HG03342 (cell line): ENCODE measurements at regions not wholly inside any gene's neighbourhood (a gene's known extent, or its start where the extent isn't known, plus 50 kb on each side); places are given as distances from the start of the nearest gene placed in this dataset.
"Not testable (repeated sequence)": the region's sequence is repeated elsewhere in the genome, so short reads cannot be mapped to it uniquely, and the experiment has no call there.

Experiments
- ATAC-seq: cut with Tn5 transposase; IDR thresholded peaks from one replicate; pipeline ENCODE4 v1.9.1; 2021; ENCODE audit warnings: mild to moderate bottlenecking, moderate library complexity; ENCODE audit not compliant: unreplicated experiment

- no peak for ATAC-seq
Observed at GRCh38 chr4:106603471-106603870, 234.9 kb upstream of the GIMD1 start.

- no peak for ATAC-seq
Observed at GRCh38 chr4:106602711-106603110, 234.1 kb upstream of the GIMD1 start.

GRCh38 chr4:106601519-106601918 lies 232.9 kb upstream of the GIMD1 start:
- ATAC-seq = no peak

- ATAC-seq = no peak
Observed at GRCh38 chr4:106595906-106596305, 227.3 kb upstream of the GIMD1 start.

DNA sequence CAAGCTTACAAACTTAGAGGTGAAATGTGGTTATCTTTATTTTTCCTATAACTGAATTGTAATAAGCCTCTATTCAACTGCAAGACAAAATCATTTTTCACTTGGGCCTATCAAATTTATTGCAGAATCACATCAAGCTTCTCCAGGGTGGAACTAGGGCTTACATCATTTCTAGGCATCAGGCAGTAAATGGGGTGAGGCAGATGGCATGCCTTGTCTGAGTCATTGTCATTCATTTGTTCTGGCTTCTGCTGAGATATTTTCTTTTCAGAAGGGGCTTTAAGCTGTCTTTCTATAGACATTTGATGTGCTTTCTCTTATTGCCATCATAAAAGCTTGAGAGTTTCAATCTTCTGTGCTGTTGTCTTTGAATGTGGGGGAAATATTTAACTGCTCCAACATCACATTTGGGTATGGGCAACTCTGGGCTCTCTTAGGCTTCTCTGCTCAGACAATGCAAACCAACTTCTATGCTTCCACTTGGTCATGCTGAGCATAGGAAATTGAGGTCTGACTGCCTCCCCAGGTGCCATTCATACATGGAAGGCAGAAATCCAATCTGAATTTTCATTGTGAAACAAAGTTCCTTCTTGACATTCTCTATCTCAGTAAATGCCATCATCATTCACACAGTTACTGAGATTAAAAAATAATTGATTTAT lies 225.8 kb upstream of the GIMD1 start:
- ATAC-seq = no peak

DNA sequence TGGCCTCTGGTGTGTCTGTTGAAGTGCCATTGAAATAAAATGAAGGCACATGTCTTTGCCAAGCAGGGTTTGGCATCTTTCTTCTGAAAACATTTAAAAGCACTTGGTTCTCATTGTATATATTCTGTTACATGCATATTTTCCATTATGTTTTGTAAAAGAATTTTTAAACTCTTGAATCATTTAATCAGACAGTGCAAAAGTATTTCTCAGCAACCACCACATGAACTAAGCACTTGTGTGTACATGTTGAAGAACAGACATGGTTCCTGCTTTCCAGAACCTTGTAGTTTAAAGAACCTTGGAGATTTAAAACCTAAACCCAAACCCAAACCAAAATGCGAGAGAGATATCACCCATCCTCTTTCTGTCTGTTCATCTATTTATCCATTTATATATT lies 220.3 kb upstream of the GIMD1 start:
- ATAC-seq = no peak

- ATAC-seq = no peak
Observed at GRCh38 chr4:106587558-106587957, 219.0 kb upstream of the GIMD1 start.

DNA sequence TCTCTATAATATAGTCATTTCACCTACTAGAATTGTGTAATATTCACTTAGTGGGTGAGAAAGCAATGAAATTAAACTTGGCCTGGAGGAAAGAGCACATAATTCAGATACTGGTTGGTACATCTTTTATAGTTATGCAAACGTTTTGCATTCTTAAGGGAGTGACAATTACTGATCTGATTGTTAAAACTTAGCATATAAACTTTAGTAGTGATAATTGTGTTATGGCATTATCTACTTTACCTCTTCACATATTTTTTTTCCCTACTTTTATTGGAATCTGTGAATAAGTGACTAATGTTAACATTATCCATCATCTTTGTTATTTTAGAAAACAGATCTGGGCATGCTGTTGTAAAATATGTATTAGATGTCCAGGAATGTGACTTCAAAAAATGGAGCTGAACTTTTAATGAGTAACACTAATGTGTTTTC lies 217.4 kb upstream of the GIMD1 start:
- ATAC-seq = no peak

DNA sequence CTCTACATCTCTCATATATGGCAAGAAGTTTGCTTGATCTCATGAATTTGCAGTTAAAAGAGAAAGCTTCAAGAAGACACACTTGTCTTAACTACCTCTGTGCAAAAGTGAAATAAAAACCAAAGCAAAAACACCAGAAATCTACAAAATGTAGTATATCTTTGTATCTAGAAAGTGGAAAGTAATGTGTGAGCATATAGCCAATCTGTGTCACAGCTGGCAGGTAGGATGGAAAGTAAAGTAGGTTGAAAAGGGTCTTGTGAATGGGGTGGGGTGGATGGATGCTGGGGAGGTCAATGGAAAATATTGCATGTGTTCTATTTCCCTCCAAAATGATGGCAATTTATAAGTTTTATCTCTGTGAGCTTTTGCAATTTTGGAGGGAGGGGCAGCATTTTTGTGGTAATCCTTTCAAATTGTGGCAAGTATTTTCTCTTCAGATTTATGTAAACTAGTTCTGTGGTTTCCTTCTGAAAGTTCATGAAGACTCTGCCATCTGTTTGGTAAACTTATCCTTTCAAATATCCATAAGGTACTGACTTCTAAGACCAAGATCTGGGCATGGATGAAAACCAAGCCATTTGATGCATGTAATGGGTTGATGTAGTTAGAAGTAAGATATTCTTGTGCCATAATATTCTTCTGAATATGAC lies 215.9 kb upstream of the GIMD1 start:
- no peak for ATAC-seq

- ATAC-seq = no peak
Observed at GRCh38 chr4:106583567-106583966, 215.0 kb upstream of the GIMD1 start.

GRCh38 chr4:106583108-106583507 lies 214.5 kb upstream of the GIMD1 start:
- ATAC-seq = no peak

DNA sequence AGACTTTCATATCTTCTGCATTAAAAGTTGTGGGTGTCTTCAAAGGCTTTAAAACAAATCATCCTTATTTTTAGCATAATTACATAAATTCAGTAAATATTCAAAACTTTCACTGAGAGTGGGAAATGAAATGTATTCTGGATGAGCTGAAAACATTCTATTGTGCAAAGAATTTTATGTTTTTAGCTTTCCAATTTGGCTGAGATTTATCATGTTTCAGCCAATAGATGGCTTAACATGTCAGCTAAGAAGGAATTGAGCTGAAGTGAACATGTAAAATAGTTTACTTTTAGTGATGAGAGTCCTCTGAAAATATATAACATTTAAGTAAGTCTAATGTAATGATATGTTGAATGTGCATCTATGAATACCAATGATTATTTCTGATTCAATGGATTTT lies 213.5 kb upstream of the GIMD1 start:
- no peak for ATAC-seq

GRCh38 chr4:106579236-106579635 lies 210.7 kb upstream of the GIMD1 start:
- ATAC-seq = no peak

DNA sequence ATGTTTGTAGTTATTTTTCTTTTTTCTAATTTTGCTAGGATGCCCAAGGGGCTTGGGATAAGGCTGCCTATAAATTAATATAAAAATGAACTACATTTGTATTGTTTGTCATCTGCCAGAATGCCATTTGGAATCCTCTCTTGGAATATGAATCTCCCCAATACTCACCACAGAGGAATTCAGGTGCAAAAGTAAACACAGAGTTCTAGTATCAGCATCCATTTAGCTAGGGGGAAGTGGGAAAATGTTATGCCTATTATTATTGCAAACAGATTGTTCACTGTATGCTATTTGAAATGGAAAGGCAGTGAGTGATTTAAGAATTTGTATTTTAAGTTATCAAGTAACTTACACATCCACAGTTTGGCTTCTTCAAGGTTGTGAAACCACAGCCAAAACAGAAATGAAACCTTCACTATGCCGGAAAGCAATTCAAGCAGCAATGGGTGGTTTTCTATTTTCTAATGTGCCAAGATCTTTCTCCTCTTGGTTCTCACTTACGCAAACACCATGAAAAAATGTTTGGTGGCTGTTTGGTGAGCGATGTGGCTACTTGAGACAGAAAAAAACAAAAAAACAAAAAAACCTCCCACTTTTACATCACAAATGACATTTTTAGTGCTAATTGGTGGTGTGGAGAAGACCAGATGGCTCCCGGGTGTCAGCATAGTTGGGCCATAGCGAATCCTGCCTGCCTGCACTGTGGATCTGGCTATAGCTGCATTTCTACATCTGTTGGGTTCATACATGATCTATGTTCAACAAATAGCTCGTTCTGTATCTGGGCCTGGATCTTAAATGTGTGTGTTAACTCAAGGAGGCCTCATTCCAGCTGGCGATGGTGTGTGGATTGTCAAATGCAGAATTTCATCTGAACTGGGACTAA lies 200.8 kb upstream of the GIMD1 start:
- no peak for ATAC-seq

DNA sequence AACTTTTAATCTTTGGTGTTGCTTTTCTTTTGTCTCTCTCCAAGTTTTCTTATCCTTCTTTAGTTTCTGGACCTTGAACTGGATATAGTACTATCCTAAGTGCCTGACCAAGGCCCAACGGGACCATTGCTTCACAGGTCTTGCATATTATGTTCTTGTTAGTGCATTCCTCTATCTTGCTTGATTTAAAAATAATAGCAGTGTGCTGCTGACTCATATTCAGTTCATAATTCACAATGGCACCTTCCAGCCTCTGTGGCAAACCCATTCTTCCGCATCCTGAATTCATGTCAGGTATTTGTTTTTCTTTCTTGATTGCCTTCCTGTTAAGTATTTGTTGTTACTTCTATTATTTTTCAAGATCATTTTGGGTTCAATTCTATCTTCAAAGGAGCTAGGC lies 197.1 kb upstream of the GIMD1 start:
- ATAC-seq = no peak

DNA sequence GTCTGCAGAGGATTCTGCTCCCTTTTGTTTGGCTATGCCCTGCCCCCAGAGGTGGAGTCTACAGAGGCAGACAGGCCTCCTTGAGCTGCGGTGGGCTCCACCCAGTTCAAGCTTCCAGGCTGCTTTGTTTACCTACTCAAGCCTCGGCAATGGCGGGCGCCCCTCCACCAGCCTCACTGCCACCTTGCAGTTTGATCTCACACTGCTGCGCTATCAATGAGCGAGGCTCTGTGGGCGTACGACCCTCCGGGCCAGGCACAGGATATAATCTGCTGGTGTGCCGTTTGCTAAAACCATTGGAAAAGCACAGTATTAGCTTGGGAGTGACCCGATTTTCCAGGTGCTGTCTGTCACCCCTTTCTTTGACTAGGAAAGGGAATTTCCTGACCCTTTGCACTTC lies 195.1 kb upstream of the GIMD1 start:
- ATAC-seq = not testable (repeated sequence)

GRCh38 chr4:106551724-106552123 lies 183.1 kb upstream of the GIMD1 start:
- ATAC-seq = no peak

DNA sequence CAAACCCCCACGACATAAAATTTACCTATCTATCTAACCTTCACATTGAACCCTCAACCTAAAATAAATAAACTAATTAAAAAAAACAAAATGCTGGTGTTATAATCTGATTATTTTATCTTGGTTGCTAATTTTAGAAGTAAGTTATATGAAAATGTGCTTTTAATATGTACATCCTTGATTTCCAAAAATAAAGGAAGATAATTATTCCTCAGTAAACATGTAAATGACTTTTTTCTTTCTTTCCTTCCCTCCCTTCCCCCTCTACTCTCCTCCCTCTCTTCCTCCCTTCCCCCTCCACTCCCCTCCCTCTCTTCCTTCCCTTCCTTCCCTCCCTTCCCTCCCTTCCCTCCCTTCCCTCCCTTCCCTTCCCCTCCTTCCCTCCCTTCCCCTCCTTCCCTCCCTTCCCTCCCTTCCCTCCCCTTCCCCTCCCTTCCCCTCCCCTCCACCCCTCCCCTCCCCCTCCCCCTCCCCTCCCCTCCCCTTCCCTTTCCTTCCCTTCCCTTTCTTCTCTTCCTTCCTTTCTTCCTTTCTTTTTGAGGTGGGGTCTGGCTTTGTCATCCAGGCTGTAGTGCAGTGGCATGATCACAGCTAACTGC lies 180.0 kb upstream of the GIMD1 start:
- no peak for ATAC-seq

- ATAC-seq = no peak
Observed at GRCh38 chr4:106546370-106546769, 177.8 kb upstream of the GIMD1 start.

DNA sequence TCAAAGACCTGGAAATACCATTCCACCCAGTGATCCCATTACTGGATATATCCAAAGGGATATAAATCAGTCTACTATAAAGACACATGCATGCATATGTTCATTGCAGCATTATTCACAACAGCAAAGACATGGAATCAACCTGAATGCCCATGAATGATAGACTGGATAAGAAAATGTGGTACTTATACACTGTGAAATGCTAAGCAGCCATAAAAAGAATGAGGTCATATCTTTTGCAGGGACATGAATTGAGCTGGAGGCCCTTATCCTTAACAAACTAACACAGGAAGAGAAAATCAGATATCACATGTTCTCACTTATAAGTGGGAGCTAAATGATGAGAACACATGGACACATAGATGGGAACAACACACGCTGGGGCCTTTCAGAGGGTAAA lies 174.0 kb upstream of the GIMD1 start:
- ATAC-seq = not testable (repeated sequence)

GRCh38 chr4:106541253-106541652 lies 172.7 kb upstream of the GIMD1 start:
- ATAC-seq = no peak
